Testis (tissue), 2 donors: ENCODE measurements at regions not wholly inside any gene's neighbourhood (a gene's known extent, or its start where the extent isn't known, plus 50 kb on each side); places are given as distances from the start of the nearest gene placed in this dataset.

Experiments used
- CTCF ChIP-seq, 3 experiments: fragments of 450-650 bp in 2 of 3; fragments of 200-600 bp in 1 of 3; sonication (generic) in 1 of 3; IDR thresholded peaks; one replicate each; pipeline ENCODE4 v1.5.1; 2016 to 2019; ENCODE audit warnings: antibody characterized with exemption in 3 of 3, mild to moderate bottlenecking in 2 of 3, moderate library complexity in 1 of 3
- POLR2A ChIP-seq: fragments of 450-650 bp; IDR thresholded peaks from one replicate; pipeline ENCODE4 v1.6.1; 2017; ENCODE audit warnings: antibody characterized with exemption, mild to moderate bottlenecking, moderate library complexity

- TF ChIP-seq POLR2A (no peak), CTCF (IDR thresholded peaks at IDR 0.05) (no peak)
Measured at GRCh38 chr2:238659231-238659630, 188.7 kb upstream of the TWIST2 start.
